Skeletal muscle tissue (tissue), 3 donors: ENCODE measurements at regions not wholly inside any gene's neighbourhood (a gene's known extent, or its start where the extent isn't known, plus 50 kb on each side); places are given as distances from the start of the nearest gene placed in this dataset.
"Not testable (repeated sequence)": the region's sequence is repeated elsewhere in the genome, so short reads cannot be mapped to it uniquely, and the experiment has no call there.

Experiments
- H3K27ac ChIP-seq: one replicate; pipeline ENCODE4 v1.7.0; 2013; ENCODE audit warnings: mild to moderate bottlenecking, low read depth, low read length, inconsistent platforms
- H3K27me3 ChIP-seq, 3 donors: one replicate each; pipeline ENCODE4 v1.7.0; 2013; ENCODE audit warnings: low read length in 3 of 3; ENCODE audit not compliant: control insufficient read depth in 3 of 3, insufficient read depth in 3 of 3
- H3K36me3 ChIP-seq, 3 donors: one replicate each; pipeline ENCODE4 v1.7.0; 2013; ENCODE audit warnings: low read length in 3 of 3; ENCODE audit not compliant: control insufficient read depth in 3 of 3, insufficient read depth in 3 of 3
- H3K4me1 ChIP-seq, 3 donors: one replicate each; pipeline ENCODE4 v1.7.0; 2013; ENCODE audit warnings: low read length in 3 of 3, mild to moderate bottlenecking in 3 of 3; ENCODE audit not compliant: control insufficient read depth in 3 of 3, insufficient read depth in 3 of 3
- H3K4me3 ChIP-seq, 3 donors: one replicate each; pipeline ENCODE4 v1.7.0; 2013; ENCODE audit warnings: low read length in 3 of 3
- H3K9ac ChIP-seq, 3 donors: one replicate each; pipeline ENCODE4 v1.7.0; 2013; ENCODE audit warnings: low read length in 3 of 3, mild to moderate bottlenecking in 3 of 3, moderate library complexity in 2 of 3, low read depth in 1 of 3
- H3K9me3 ChIP-seq, 3 donors: one replicate each; pipeline ENCODE4 v1.7.0; 2013; ENCODE audit warnings: low read length in 3 of 3; ENCODE audit not compliant: control insufficient read depth in 3 of 3
- donor health status: Osteomylitis.

- H3K9me3 ChIP-seq: no peaks in the 10 kb centered on the region
- H3K27ac ChIP-seq: no peak overlapping the region
- no peak overlapping the region for H3K9ac ChIP-seq
- H3K4me3 ChIP-seq: no peak overlapping the region
- H3K27me3 ChIP-seq: no peaks in the 10 kb centered on the region
- H3K36me3 ChIP-seq: no peaks in the 10 kb centered on the region
- no peaks in the 10 kb centered on the region for H3K4me1 ChIP-seq
Observed at GRCh38 chr9:81823672-81824554, 104.3 kb upstream of the SPATA31D4 start.

- Histone ChIP-seq H3K9ac (no peak overlapping the region), H3K27ac (no peak overlapping the region), H3K27me3 (peaks cover 0 to 3% (median 0%) of the 10 kb centered on the region in 3 donors), H3K4me3 (no peak overlapping the region), H3K9me3 (no peaks in the 10 kb centered on the region), H3K4me1 (no peaks in the 10 kb centered on the region), H3K36me3 (no peaks in the 10 kb centered on the region)
Observed at GRCh38 chr9:81824802-81825730, 103.2 kb upstream of the SPATA31D4 start.

- H3K27me3 ChIP-seq: peaks cover 0 to 3% (median 0%) of the 10 kb centered on the region in 3 donors
- no peak overlapping the region for H3K9ac ChIP-seq
- no peaks in the 10 kb centered on the region for H3K36me3 ChIP-seq
- H3K27ac ChIP-seq: no peak overlapping the region
- no peaks in the 10 kb centered on the region for H3K4me1 ChIP-seq
- H3K4me3 ChIP-seq: no peak overlapping the region
- H3K9me3 ChIP-seq: no peaks in the 10 kb centered on the region
Observed at GRCh38 chr9:81825846-81826516, 102.2 kb upstream of the SPATA31D4 start.

- Histone ChIP-seq H3K27me3 (peaks cover 0 to 3% (median 0%) of the 10 kb centered on the region in 3 donors), H3K9ac (no peak overlapping the region), H3K9me3 (no peaks in the 10 kb centered on the region), H3K36me3 (no peaks in the 10 kb centered on the region), H3K4me1 (no peaks in the 10 kb centered on the region), H3K4me3 (no peak overlapping the region), H3K27ac (no peak overlapping the region)
Observed at GRCh38 chr9:81826517-81826906, 101.7 kb upstream of the SPATA31D4 start.

- H3K4me1 ChIP-seq: no peaks in the 10 kb centered on the region
- no peaks in the 10 kb centered on the region for H3K36me3 ChIP-seq
- no peaks in the 10 kb centered on the region for H3K9me3 ChIP-seq
- H3K27me3 ChIP-seq: peaks cover 0 to 3% (median 0%) of the 10 kb centered on the region in 3 donors
- no peak overlapping the region for H3K9ac ChIP-seq
- H3K27ac ChIP-seq: no peak overlapping the region
- no peak overlapping the region for H3K4me3 ChIP-seq
Observed at GRCh38 chr9:81827616-81828296, 100.5 kb upstream of the SPATA31D4 start.

GRCh38 chr9:81829195-81829882 is 98.9 kb upstream of the SPATA31D4 start:
- Histone ChIP-seq H3K27ac (no peak overlapping the region), H3K9me3 (no peaks in the 10 kb centered on the region), H3K4me1 (no peaks in the 10 kb centered on the region), H3K9ac (no peak overlapping the region), H3K36me3 (no peaks in the 10 kb centered on the region), H3K4me3 (no peak overlapping the region), H3K27me3 (peaks cover 0 to 3% (median 0%) of the 10 kb centered on the region in 3 donors)

- not testable (repeated sequence) for H3K4me1 ChIP-seq, H3K9me3 ChIP-seq, H3K36me3 ChIP-seq, H3K9ac ChIP-seq, H3K27ac ChIP-seq, H3K27me3 ChIP-seq, H3K4me3 ChIP-seq
Observed at GRCh38 chr9:81830431-81830830, 97.8 kb upstream of the SPATA31D4 start.

GRCh38 chr9:81832571-81833285 is 95.5 kb upstream of the SPATA31D4 start:
- H3K27me3 ChIP-seq: peaks cover 0 to 3% (median 0%) of the 10 kb centered on the region in 3 donors
- H3K4me1 ChIP-seq: no peaks in the 10 kb centered on the region
- no peak overlapping the region for H3K9ac ChIP-seq
- no peak overlapping the region for H3K27ac ChIP-seq
- no peaks in the 10 kb centered on the region for H3K9me3 ChIP-seq
- no peaks in the 10 kb centered on the region for H3K36me3 ChIP-seq
- H3K4me3 ChIP-seq: no peak overlapping the region
